ENCODE measurements at regions not wholly inside any gene's neighbourhood (a gene's known extent, or its start where the extent isn't known, plus 50 kb on each side); places are given as distances from the start of the nearest gene placed in this dataset.

DNA sequence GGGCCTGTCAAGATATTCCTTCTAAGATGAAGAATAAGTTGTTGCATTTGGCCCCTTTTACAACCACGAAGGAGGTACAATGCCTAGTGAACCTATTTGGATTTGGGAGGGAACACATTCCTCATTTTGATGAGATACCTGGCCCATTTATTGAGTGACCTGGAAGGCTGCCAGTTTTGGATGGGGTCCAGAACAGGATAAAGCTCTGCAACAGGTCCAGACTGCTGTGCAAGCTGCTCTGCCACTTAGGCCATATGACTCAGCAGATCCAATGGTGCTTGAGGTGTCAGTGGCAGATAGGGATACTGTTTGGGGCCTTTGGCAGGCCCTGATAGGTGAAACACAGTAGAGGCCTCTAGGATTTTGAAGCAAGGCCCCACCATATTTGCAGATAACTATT is 704.6 kb downstream of the CCSER2 start:
- Histone ChIP-seq H3K9me3 (no peaks in the 10 kb centered on the region), H3K4me1 (no peaks in the 10 kb centered on the region), H3K27me3 (no peaks in the 10 kb centered on the region), H3K36me3 (no peaks in the 10 kb centered on the region), H3K27ac (no peak overlapping the region), H3K4me3 (no peak overlapping the region)
- no peak for DNase-seq
- intact Hi-C loops (cut with DNase I; ENCODE audit: low total_unique reads) = no loop called here
- in situ Hi-C loops (cut with MboI; ENCODE audit: low pct_ligation_motif_present in 1 of 4, low pct_unique_long_range_greater_than_20kb in 1 of 4, low sequenced_read_pairs in 3 of 4) = no loop called here
- no peak for TF ChIP-seq POLR2A (IDR thresholded peaks at IDR 0.05)
- TF ChIP-seq EP300 (IDR thresholded peaks at IDR 0.05; ENCODE audit: low read depth) = no peak
- TF ChIP-seq, protein P1, sequence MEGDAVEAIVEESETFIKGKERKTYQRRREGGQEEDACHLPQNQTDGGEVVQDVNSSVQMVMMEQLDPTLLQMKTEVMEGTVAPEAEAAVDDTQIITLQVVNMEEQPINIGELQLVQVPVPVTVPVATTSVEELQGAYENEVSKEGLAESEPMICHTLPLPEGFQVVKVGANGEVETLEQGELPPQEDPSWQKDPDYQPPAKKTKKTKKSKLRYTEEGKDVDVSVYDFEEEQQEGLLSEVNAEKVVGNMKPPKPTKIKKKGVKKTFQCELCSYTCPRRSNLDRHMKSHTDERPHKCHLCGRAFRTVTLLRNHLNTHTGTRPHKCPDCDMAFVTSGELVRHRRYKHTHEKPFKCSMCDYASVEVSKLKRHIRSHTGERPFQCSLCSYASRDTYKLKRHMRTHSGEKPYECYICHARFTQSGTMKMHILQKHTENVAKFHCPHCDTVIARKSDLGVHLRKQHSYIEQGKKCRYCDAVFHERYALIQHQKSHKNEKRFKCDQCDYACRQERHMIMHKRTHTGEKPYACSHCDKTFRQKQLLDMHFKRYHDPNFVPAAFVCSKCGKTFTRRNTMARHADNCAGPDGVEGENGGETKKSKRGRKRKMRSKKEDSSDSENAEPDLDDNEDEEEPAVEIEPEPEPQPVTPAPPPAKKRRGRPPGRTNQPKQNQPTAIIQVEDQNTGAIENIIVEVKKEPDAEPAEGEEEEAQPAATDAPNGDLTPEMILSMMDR (IDR thresholded peaks at IDR 0.05) = no peak
- no peak for TF ChIP-seq POLR2AphosphoS5 (IDR thresholded peaks at IDR 0.05)
- WGBS, 2 donors (ENCODE audit: low coverage in 1 of 2) = 50 to 58% methylated on average over 1 of the region's 1 CpG

- Histone ChIP-seq H3K36me3 (no peaks in the 10 kb centered on the region), H3K4me3 (no peak overlapping the region), H3K9me3 (peaks cover 0 to 7% of the 10 kb centered on the region in 2 donors), H3K4me1 (no peaks in the 10 kb centered on the region), H3K27me3 (no peaks in the 10 kb centered on the region), H3K27ac (no peak overlapping the region)
- in situ Hi-C loops (cut with MboI; ENCODE audit: low pct_ligation_motif_present in 1 of 4, low pct_unique_long_range_greater_than_20kb in 1 of 4, low sequenced_read_pairs in 3 of 4) = no loop called here
- 49 to 54% methylated on average over 3 of the region's 3 CpGs for WGBS, 2 donors (ENCODE audit: low coverage in 1 of 2)
- intact Hi-C loops (cut with DNase I; ENCODE audit: low total_unique reads) = no loop called here
- DNase-seq = no peak
- TF ChIP-seq, protein P1 (IDR thresholded peaks at IDR 0.05) = no peak
- no peak for TF ChIP-seq POLR2AphosphoS5 (IDR thresholded peaks at IDR 0.05)
- no peak for TF ChIP-seq EP300 (IDR thresholded peaks at IDR 0.05; ENCODE audit: low read depth)
- no peak for TF ChIP-seq POLR2A (IDR thresholded peaks at IDR 0.05)
These were observed 708.3 kb downstream of the CCSER2 start for GRCh38 chr10:85036661-85037060.

DNA sequence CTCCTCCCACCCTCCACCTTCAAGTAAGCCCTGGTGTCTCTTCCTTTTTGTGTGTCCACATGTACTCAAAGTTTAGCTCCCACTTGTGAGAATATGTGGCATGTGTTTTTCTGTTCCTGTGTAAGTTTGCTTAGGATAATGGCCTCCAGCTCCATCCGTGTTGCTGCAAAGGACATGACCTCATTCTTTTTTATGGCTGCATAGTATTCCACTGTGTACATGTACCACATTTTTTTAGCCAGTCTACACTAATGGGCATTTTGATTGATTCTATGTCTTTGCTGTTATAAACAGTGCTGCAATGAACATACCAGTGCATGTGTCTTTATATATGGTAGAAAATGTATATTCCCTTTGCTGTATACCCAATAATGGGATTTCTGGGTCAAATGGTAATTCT is 710.9 kb downstream of the CCSER2 start:
- H3K4me1 ChIP-seq = no peaks in the 10 kb centered on the region
- in situ Hi-C loops (cut with MboI; ENCODE audit: low pct_ligation_motif_present in 1 of 4, low pct_unique_long_range_greater_than_20kb in 1 of 4, low sequenced_read_pairs in 3 of 4) (no loop called here), intact Hi-C loops (cut with DNase I; ENCODE audit: low total_unique reads) (no loop called here)
- DNase-seq = no peak
- no peak overlapping the region for H3K4me3 ChIP-seq
- H3K27ac ChIP-seq = no peak overlapping the region
- TF ChIP-seq EP300 (IDR thresholded peaks at IDR 0.05; ENCODE audit: low read depth) (no peak), POLR2AphosphoS5 (IDR thresholded peaks at IDR 0.05) (no peak), POLR2A (IDR thresholded peaks at IDR 0.05) (no peak)
- TF ChIP-seq, protein P1 (IDR thresholded peaks at IDR 0.05) = no peak
- H3K9me3 ChIP-seq = peaks cover 0 to 7% of the 10 kb centered on the region in 2 donors
- no peaks in the 10 kb centered on the region for H3K36me3 ChIP-seq
- 74 to 100% methylated on average over 1 of the region's 1 CpG for WGBS, 2 donors (ENCODE audit: low coverage in 1 of 2)
- no peaks in the 10 kb centered on the region for H3K27me3 ChIP-seq

GRCh38 chr10:85043207-85043606 is 714.8 kb downstream of the CCSER2 start:
- no peak for DNase-seq
- TF ChIP-seq EP300 (IDR thresholded peaks at IDR 0.05; ENCODE audit: low read depth) (no peak), POLR2A (IDR thresholded peaks at IDR 0.05) (no peak), POLR2AphosphoS5 (IDR thresholded peaks at IDR 0.05) (no peak)
- Histone ChIP-seq H3K4me3 (no peak overlapping the region), H3K36me3 (no peaks in the 10 kb centered on the region), H3K27ac (no peak overlapping the region), H3K27me3 (no peaks in the 10 kb centered on the region), H3K4me1 (no peaks in the 10 kb centered on the region), H3K9me3 (peaks cover 0 to 7% of the 10 kb centered on the region in 2 donors)
- WGBS, 2 donors (ENCODE audit: low coverage in 1 of 2) = 67 to 75% methylated on average over 3 to 5 of the region's 5 CpGs
- intact Hi-C loops (cut with DNase I; ENCODE audit: low total_unique reads) (no loop called here), in situ Hi-C loops (cut with MboI; ENCODE audit: low pct_ligation_motif_present in 1 of 4, low pct_unique_long_range_greater_than_20kb in 1 of 4, low sequenced_read_pairs in 3 of 4) (no loop called here)

DNA sequence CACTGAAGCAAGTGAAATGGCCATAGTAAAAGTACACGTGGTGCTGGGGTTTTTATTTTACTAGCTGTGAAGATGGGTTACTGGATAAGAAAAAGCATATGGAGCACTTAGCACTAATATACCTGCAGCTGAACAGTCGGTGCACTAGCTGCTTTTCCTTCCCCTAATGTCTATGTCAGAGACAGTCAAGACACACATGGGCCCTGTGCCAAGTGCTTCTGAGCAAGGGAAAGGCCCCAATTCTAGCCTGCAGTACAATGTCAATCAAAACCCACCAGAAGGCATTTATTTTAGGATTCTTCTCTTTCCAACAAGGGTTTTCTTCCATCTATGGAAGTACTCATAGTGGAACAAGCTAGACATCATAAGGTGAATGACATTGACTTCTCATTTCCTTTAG is 716.7 kb downstream of the CCSER2 start:
- Histone ChIP-seq H3K4me3 (no peak overlapping the region), H3K27me3 (no peaks in the 10 kb centered on the region), H3K4me1 (no peaks in the 10 kb centered on the region), H3K9me3 (no peaks in the 10 kb centered on the region), H3K36me3 (no peaks in the 10 kb centered on the region), H3K27ac (no peak overlapping the region)
- in situ Hi-C loops (cut with MboI; ENCODE audit: low pct_ligation_motif_present in 1 of 4, low pct_unique_long_range_greater_than_20kb in 1 of 4, low sequenced_read_pairs in 3 of 4) = no loop called here
- DNase-seq = no peak
- intact Hi-C loops (cut with DNase I; ENCODE audit: low total_unique reads) = no loop called here
- WGBS, 2 donors (ENCODE audit: low coverage in 1 of 2) = 60% methylated on average over 2 of the region's 2 CpGs; no CpG with 5 or more reads in 1 of the 2 donors
- TF ChIP-seq EP300 (IDR thresholded peaks at IDR 0.05; ENCODE audit: low read depth) (no peak), POLR2A (IDR thresholded peaks at IDR 0.05) (no peak), POLR2AphosphoS5 (IDR thresholded peaks at IDR 0.05) (no peak)
- TF ChIP-seq, protein P1 (IDR thresholded peaks at IDR 0.05) = no peak

Measured in transverse colon (tissue), 4 donors.